ENCODE measurements at regions not wholly inside any gene's neighbourhood (a gene's known extent, or its start where the extent isn't known, plus 50 kb on each side); places are given as distances from the start of the nearest gene placed in this dataset.
A peak's percentile ranks its signal among the peaks of the same experiment; 100 is the strongest.

DNA sequence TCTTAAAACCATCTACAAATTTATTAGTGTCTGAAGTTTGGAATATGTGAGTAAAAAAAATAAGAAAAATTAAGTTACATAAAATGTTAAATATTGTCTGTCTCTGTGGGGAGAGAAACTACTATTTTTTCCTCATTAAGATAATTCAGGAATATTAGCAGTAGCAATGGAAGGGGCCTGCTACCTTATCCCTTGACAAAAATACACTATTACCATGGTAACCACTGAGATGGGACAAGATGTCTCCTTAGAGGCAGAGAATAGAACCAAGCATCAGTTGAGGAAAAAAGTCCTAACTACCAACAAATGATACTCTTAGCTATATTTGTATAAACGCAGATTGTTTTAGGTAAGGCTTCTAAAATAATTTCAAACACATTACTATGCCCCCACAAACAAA, 150.7 kb upstream of the LSM8 start:
- Mint-ChIP-seq H3K4me3 (ENCODE audit: unreplicated experiment) (no peak overlapping the region), H3K27me3 (ENCODE audit: insufficient read depth, unreplicated experiment) (no peaks in the 10 kb centered on the region), H3K4me1 (ENCODE audit: insufficient read depth, unreplicated experiment) (peaks cover 5% of the 10 kb centered on the region), H3K36me3 (ENCODE audit: insufficient read depth, unreplicated experiment) (no peaks in the 10 kb centered on the region), H3K9me3 (ENCODE audit: unreplicated experiment) (no peaks in the 10 kb centered on the region), H3K27ac (ENCODE audit: low read depth, unreplicated experiment) (no peak overlapping the region)
- intact Hi-C loops (cut with micrococcal nuclease), result no loop called here
- no peak for TF ChIP-seq CTCF (IDR thresholded peaks at IDR 0.05; ENCODE audit: unreplicated experiment)
- BruUV-seq (replicated peaks), result no TSS peak
- ChIA-PET POLR2A (interaction anchor here (0.6 kb wide), 1 partner anchor 153 kb away, joined by 3 read pairs; no protein-coding TSS in a partner anchor), CTCF (no interaction called here)
- no peak for DNase-seq (ENCODE audit: unreplicated experiment)

DNA sequence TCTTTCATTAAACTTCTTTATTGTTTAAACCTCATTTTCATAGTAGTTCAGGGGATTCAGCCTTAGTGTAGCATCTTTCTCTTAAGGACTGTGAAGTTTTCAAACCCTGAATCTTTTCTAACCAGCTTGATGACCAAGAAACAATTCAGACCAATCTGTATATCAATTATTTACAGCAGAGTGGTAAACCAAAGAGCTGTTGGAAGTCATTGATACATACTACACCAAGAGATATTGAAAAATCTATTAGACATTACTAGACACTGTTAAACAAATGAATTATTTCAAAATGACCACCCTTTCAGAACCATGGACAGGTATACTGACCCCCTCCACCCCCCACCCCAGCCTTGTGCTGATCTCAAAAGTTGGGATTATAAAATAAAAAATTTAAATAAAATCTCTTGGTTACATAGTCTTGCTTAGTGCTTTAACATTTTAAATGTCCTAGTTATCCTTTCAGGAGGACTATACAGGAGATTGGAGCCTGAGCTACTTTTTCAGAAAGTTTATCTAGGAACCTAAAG, 143.9 kb upstream of the LSM8 start:
- POLR2A ChIA-PET, result interaction anchor here (0.6 to 1.0 kb wide), 2 partner anchors 17 to 1513 kb away, joined by 3 read pairs; no protein-coding TSS in a partner anchor
- BruUV-seq (replicated peaks), result no TSS peak
- intact Hi-C loops (cut with micrococcal nuclease), result no loop called here

DNA sequence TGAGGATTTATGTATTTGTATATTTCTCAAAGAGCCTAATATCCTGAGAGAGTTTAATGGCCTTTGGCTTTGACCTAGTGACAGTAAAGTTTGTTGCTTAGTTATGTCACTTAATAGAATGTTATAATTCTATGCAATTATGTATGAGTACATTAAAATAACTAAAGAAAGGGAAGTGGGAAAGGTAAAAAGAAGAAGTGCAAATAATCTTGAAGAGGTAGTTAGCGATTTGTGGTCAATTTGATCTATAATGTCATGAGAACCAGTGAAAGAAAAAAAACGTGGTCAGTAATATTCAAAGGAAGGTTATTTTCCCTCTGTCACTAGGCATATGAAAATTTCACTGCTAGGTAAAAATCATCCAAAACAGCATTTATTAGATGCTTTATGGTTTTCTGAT, 143.4 kb upstream of the LSM8 start:
- no peak overlapping the region for H3K27ac Mint-ChIP-seq (ENCODE audit: low read depth, unreplicated experiment)
- H3K4me1 Mint-ChIP-seq (ENCODE audit: insufficient read depth, unreplicated experiment), result no peaks in the 10 kb centered on the region
- BruUV-seq (replicated peaks), result no TSS peak
- POLR2A ChIA-PET, result interaction anchor here (0.6 to 1.0 kb wide), 2 partner anchors 16 to 1513 kb away, joined by 3 read pairs; no protein-coding TSS in a partner anchor
- TF ChIP-seq CTCF (IDR thresholded peaks at IDR 0.05; ENCODE audit: unreplicated experiment), result no peak
- no peaks in the 10 kb centered on the region for H3K27me3 Mint-ChIP-seq (ENCODE audit: insufficient read depth, unreplicated experiment)
- CTCF ChIA-PET, result no interaction called here
- no peak overlapping the region for H3K4me3 Mint-ChIP-seq (ENCODE audit: unreplicated experiment)
- no peaks in the 10 kb centered on the region for H3K9me3 Mint-ChIP-seq (ENCODE audit: unreplicated experiment)
- intact Hi-C loops (cut with micrococcal nuclease), result no loop called here
- no peak for DNase-seq (ENCODE audit: unreplicated experiment)
- H3K36me3 Mint-ChIP-seq (ENCODE audit: insufficient read depth, unreplicated experiment), result no peaks in the 10 kb centered on the region

More for the DNA sequence above, 143.9 kb upstream of the LSM8 start:
- CTCF ChIA-PET, result no interaction called here
- TF ChIP-seq CTCF (IDR thresholded peaks at IDR 0.05; ENCODE audit: unreplicated experiment), result no peak
- no peaks in the 10 kb centered on the region for H3K36me3 Mint-ChIP-seq (ENCODE audit: insufficient read depth, unreplicated experiment)
- H3K27ac Mint-ChIP-seq (ENCODE audit: low read depth, unreplicated experiment), result no peak overlapping the region
- H3K4me3 Mint-ChIP-seq (ENCODE audit: unreplicated experiment), result no peak overlapping the region
- no peak for DNase-seq (ENCODE audit: unreplicated experiment)
- H3K27me3 Mint-ChIP-seq (ENCODE audit: insufficient read depth, unreplicated experiment), result no peaks in the 10 kb centered on the region
- no peaks in the 10 kb centered on the region for H3K9me3 Mint-ChIP-seq (ENCODE audit: unreplicated experiment)
- no peaks in the 10 kb centered on the region for H3K4me1 Mint-ChIP-seq (ENCODE audit: insufficient read depth, unreplicated experiment)

DNA sequence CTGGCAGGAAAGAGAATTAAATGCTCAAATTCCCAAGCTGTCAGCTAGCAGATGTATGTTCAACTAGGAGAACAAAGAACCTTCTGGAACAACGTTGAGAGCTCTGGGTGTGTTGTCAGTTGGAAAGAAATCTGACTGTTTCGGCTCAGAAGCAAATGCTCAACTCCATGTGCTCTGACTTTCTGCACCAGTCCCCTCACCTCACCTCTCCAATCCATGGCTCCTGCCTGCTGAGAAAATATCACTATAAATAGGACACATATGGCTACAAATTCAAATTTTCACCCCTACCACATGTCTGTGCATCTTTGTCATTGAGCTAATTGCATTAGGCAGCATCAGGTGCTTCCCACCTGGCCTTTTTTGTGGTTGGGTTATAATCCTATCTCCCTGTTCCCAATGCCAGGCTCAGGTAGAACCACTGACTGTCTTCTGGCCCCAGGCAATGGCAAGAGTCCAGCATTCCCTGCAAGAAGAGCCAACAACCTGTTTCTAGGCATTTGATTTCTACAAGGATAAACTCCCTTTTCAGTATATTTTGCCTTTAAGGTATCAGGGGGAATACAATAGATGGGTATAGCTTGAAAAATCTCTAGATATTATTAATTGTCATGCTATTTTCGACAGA, 142.6 kb upstream of the LSM8 start:
- no peak overlapping the region for H3K4me3 Mint-ChIP-seq (ENCODE audit: unreplicated experiment)
- no peak overlapping the region for H3K27ac Mint-ChIP-seq (ENCODE audit: low read depth, unreplicated experiment)
- no peaks in the 10 kb centered on the region for H3K36me3 Mint-ChIP-seq (ENCODE audit: insufficient read depth, unreplicated experiment)
- no peaks in the 10 kb centered on the region for H3K27me3 Mint-ChIP-seq (ENCODE audit: insufficient read depth, unreplicated experiment)
- ChIA-PET CTCF (no interaction called here), POLR2A (no interaction called here)
- peak; percentile 52 for DNase-seq (ENCODE audit: unreplicated experiment)
- no peaks in the 10 kb centered on the region for H3K4me1 Mint-ChIP-seq (ENCODE audit: insufficient read depth, unreplicated experiment)
- intact Hi-C loops (cut with micrococcal nuclease), result no loop called here
- BruUV-seq (replicated peaks), result no TSS peak
- TF ChIP-seq CTCF (IDR thresholded peaks at IDR 0.05; ENCODE audit: unreplicated experiment), result no peak
- H3K9me3 Mint-ChIP-seq (ENCODE audit: unreplicated experiment), result no peaks in the 10 kb centered on the region

Measured in MCF 10A (cell line).